Mucosa of stomach (tissue), 1 donor: ENCODE measurements at regions not wholly inside any gene's neighbourhood (a gene's known extent, or its start where the extent isn't known, plus 50 kb on each side); places are given as distances from the start of the nearest gene placed in this dataset.
A peak's percentile ranks its signal among the peaks of the same experiment; 100 is the strongest.
"Not testable (repeated sequence)": the region's sequence is repeated elsewhere in the genome, so short reads cannot be mapped to it uniquely, and the experiment has no call there.

Experiments used
- H3K27me3 ChIP-seq: one replicate; pipeline ENCODE4 v1.7.0; 2013; ENCODE audit warnings: mild to moderate bottlenecking, low read length; ENCODE audit not compliant: control insufficient read depth, insufficient read depth
- H3K36me3 ChIP-seq: one replicate; pipeline ENCODE4 v1.7.0; 2013; ENCODE audit warnings: low read length; ENCODE audit not compliant: control insufficient read depth, insufficient read depth
- H3K4me1 ChIP-seq: one replicate; pipeline ENCODE4 v1.7.0; 2013; ENCODE audit warnings: mild to moderate bottlenecking, low read length; ENCODE audit not compliant: control insufficient read depth, insufficient read depth
- H3K4me3 ChIP-seq: one replicate; pipeline ENCODE4 v1.7.0; 2013; ENCODE audit warnings: low read length
- H3K9ac ChIP-seq: one replicate; pipeline ENCODE4 v1.7.0; 2013; ENCODE audit warnings: mild to moderate bottlenecking, low read length, moderate library complexity
- H3K9me3 ChIP-seq: one replicate; pipeline ENCODE4 v1.7.0; 2013; ENCODE audit warnings: mild to moderate bottlenecking, low read length, moderate library complexity; ENCODE audit not compliant: control insufficient read depth
- donor health status: Pancreatic carcinoma.

DNA sequence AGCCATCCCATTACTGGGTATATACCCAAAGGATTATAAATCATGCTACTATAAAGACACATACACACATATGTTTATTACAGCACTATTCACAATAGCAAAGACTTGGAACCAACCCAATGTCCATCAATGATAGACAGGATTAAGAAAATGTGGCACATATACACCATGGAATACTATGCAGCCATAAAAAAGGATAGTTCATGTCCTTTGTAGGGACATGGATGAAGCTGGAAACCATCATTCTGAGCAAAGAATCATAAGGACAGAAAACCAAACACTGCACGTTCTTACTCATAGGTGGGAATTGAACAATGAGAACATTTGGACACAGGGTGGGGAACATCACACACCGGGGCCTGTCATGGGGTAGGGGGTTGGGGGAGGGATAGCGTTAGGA, 60.3 kb upstream of the NMU start:
- not testable (repeated sequence) for H3K9ac ChIP-seq, H3K9me3 ChIP-seq, H3K4me1 ChIP-seq, H3K36me3 ChIP-seq, H3K4me3 ChIP-seq, H3K27me3 ChIP-seq

DNA sequence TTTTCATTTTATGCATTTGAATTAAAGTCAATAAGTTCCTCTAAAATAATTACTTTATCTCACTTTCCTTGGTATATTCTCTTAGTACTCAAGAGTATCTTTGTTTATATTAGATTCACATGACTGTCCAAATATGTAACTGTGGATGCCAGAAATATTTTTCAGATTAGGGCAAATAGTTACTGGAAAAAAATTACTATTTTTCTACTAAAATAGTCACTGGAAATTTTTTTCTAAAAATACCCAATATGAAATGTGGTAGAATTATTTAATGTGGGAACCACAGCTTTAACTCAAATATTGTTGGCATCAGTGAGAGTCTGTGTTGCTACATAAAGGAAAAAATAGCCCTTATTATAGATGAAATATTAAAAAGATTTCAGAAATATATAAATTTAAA, 70.4 kb upstream of the NMU start:
- no peaks in the 10 kb centered on the region for H3K9me3 ChIP-seq
- H3K9ac ChIP-seq, result no peak overlapping the region
- H3K36me3 ChIP-seq, result no peaks in the 10 kb centered on the region
- H3K4me3 ChIP-seq, result no peak overlapping the region
- H3K4me1 ChIP-seq, result no peaks in the 10 kb centered on the region
- no peaks in the 10 kb centered on the region for H3K27me3 ChIP-seq

- Histone ChIP-seq H3K9ac (no peak overlapping the region), H3K4me1 (no peaks in the 10 kb centered on the region), H3K4me3 (no peak overlapping the region), H3K27me3 (no peaks in the 10 kb centered on the region), H3K36me3 (no peaks in the 10 kb centered on the region), H3K9me3 (no peaks in the 10 kb centered on the region)
These were observed 71.4 kb upstream of the NMU start for GRCh38 chr4:55707507-55707906.

DNA sequence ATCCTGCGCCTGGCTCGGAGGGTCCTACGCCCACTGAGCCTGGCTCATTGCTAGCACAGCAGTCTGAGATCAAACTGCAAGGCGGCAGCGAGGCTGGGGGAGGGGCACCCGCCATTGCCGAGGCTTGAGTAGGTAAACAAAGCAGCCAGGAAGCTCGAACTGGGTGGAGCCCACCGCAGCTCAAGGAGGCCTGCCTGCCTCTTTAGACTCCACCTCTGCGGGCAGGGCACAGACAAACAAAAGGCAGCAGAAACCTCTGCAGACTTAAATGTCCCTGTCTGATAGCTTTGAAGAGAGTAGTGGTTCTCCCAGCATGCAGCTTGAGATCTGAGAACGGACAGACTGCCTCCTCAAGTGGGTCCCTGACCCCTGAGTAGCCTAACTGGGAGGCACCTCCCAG, 71.9 kb upstream of the NMU start:
- H3K36me3 ChIP-seq, H3K9me3 ChIP-seq, H3K4me3 ChIP-seq, H3K9ac ChIP-seq, H3K4me1 ChIP-seq, H3K27me3 ChIP-seq: not testable (repeated sequence)

DNA sequence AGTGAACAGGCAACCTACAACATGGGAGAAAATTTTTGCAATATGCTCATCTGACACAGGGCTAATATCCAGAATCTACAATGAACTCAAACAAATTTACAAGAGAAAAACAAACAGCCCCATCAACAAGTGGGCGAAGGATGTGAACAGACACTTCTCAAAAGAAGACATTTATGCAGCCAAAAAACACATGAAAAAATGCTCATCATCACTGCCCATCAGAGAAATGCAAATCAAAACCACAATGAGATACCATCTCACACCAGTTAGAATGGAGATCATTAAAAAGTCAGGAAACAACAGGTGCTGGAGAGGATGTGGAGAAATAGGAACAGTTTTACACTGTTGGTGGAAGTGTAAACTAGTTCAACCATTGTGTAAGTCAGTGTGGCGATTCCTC, 76.7 kb upstream of the NMU start:
- H3K27me3 ChIP-seq, H3K9me3 ChIP-seq, H3K4me1 ChIP-seq, H3K9ac ChIP-seq, H3K4me3 ChIP-seq, H3K36me3 ChIP-seq: not testable (repeated sequence)

GRCh38 chr4:55721651-55722050, 85.6 kb upstream of the NMU start:
- H3K36me3 ChIP-seq, result no peaks in the 10 kb centered on the region
- H3K27me3 ChIP-seq, result no peaks in the 10 kb centered on the region
- H3K4me1 ChIP-seq, result no peaks in the 10 kb centered on the region
- H3K4me3 ChIP-seq, result no peak overlapping the region
- H3K9ac ChIP-seq, result no peak overlapping the region
- H3K9me3 ChIP-seq, result no peaks in the 10 kb centered on the region

DNA sequence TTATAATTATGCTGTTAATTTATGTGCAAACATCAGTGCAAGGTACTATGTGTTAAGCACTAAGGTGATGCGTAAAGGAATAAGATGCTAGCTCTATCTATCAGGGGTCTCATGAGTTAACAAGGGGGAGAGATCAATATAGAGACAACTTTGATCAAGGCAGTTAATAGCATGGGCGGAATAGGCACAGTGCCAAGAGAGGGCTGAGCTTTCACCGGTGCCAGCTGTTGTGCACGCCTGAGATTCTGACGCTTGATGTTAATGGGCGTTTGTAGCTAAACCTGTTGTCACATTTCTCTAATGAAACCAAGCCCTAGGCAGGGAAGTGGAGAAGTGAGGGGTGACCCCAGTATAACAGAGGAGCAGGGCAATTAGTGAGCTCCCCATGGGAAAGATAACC, 86.0 kb upstream of the NMU start:
- Histone ChIP-seq H3K4me1 (no peaks in the 10 kb centered on the region), H3K36me3 (no peaks in the 10 kb centered on the region), H3K4me3 (no peak overlapping the region), H3K27me3 (no peaks in the 10 kb centered on the region), H3K9ac (no peak overlapping the region), H3K9me3 (no peaks in the 10 kb centered on the region)

DNA sequence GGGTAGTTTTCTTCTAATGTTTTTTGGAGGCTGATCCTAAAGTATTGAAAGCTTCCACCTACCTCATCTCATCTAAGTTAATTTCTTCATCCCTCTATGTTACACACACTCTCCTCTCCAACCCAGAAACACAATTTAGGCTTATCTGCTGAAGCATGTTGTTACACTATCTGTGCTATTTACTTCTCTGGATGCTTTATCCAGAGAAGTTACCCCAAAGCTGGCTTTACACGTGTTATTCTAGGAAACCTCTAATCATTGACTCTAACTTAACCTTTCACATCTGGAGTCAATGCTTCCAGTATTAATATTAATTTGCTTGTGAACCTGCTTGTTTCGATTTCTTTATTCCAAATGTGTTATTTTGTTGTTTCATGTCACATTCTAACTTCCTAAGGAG, 87.3 kb upstream of the NMU start:
- H3K4me1 ChIP-seq, result no peaks in the 10 kb centered on the region
- no peaks in the 10 kb centered on the region for H3K27me3 ChIP-seq
- H3K9me3 ChIP-seq, result no peaks in the 10 kb centered on the region
- no peaks in the 10 kb centered on the region for H3K36me3 ChIP-seq
- no peak overlapping the region for H3K9ac ChIP-seq
- no peak overlapping the region for H3K4me3 ChIP-seq

- no peak overlapping the region for H3K4me3 ChIP-seq
- H3K27me3 ChIP-seq, result no peaks in the 10 kb centered on the region
- H3K9ac ChIP-seq, result no peak overlapping the region
- H3K36me3 ChIP-seq, result no peaks in the 10 kb centered on the region
- no peaks in the 10 kb centered on the region for H3K9me3 ChIP-seq
- peaks cover 13% of the 10 kb centered on the region for H3K4me1 ChIP-seq
These were observed 89.0 kb upstream of the NMU start for GRCh38 chr4:55725057-55725456.

DNA sequence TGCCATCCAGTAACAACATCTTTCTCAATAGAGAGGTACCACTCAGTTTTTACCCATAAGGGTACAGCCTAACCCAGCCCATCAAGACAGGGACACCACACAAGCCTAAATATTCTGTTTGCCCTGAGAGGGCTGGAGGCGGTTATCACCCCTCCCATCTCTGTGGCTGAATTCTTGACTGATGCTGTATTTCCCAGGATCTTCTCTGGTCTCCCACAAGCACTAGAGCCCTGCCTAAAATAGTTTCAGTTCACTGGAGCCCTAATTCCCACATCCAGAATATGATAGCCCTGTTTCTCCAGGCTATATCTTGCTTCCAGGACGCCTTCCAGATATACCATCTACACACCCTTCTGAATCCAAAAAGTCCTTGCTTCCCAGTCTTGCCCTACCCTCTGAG, 91.6 kb upstream of the NMU start:
- Histone ChIP-seq H3K4me1 (peaks cover 34% of the 10 kb centered on the region), H3K27me3 (no peaks in the 10 kb centered on the region), H3K9ac (no peak overlapping the region), H3K36me3 (no peaks in the 10 kb centered on the region), H3K4me3 (no peak overlapping the region), H3K9me3 (no peaks in the 10 kb centered on the region)

GRCh38 chr4:55729351-55730279, 90.0 kb upstream of the EXOC1L start:
- Histone ChIP-seq H3K27me3 (no peaks in the 10 kb centered on the region), H3K9ac (peak overlapping the region; percentile 33), H3K9me3 (no peaks in the 10 kb centered on the region), H3K4me3 (peak overlapping the region; percentile 20), H3K36me3 (no peaks in the 10 kb centered on the region), H3K4me1 (peaks cover 45% of the 10 kb centered on the region)

DNA sequence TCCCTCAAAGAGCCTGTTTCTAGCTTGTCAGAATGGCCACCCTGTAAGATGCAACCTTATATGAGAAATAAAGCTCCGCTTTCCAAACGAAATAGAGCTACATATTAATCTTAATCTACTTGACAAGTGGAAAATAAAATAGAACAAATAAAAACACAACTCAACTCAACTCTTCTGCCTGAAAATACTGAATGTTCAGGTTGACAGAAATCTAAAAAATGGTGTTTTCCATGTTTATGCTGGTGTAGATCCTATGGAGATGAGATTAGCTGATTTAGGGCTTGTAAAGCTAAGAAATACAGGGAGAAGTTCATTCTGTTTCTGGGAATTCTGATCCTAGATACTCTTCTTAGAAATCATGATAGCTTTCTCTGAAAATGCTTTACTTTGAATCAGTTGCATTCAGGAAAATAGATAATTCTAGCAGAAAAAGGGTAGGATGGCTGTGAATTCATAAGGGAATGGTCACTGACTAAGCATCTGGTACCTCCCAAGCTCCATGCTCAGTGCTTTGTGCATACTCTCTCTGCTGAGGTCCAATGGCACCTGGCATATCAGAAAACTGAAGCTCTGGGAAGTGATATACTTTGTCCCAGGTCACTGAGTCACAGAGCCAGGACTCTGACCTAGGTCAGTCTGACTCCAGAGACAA, 89.2 kb upstream of the EXOC1L start:
- H3K4me1 ChIP-seq, result peaks cover 47% of the 10 kb centered on the region

More for the DNA sequence above, 89.2 kb upstream of the EXOC1L start:
- H3K4me3 ChIP-seq, result no peak overlapping the region
- no peaks in the 10 kb centered on the region for H3K27me3 ChIP-seq
- no peaks in the 10 kb centered on the region for H3K36me3 ChIP-seq
- H3K9me3 ChIP-seq, result no peaks in the 10 kb centered on the region
- no peak overlapping the region for H3K9ac ChIP-seq
